Effector memory CD8-positive, alpha-beta T cell (primary cell): ENCODE measurements at regions not wholly inside any gene's neighbourhood (a gene's known extent, or its start where the extent isn't known, plus 50 kb on each side); places are given as distances from the start of the nearest gene placed in this dataset.

ENCODE experiments used
- ATAC-seq: fragments of 150-1000 bp; cut with Tn5 transposase; replicated peaks from 2 replicates; pipeline ENCODE4 v1.10.0; 2021; ENCODE audit warnings: mild to moderate bottlenecking, moderate library complexity
- DNase-seq, 3 experiments: peaks; one replicate each; pipeline ENCODE4 v3.0.0; 2021
- H3K27ac Mint-ChIP-seq, 2 donors: one replicate each; pipeline ENCODE4 v1.8.0; 2022; ENCODE audit warnings: mild to moderate bottlenecking in 2 of 2, mixed read lengths in 2 of 2, moderate library complexity in 2 of 2
- H3K27me3 Mint-ChIP-seq, 2 donors: one replicate each; pipeline ENCODE4 v1.8.0; 2022; ENCODE audit warnings: mixed read lengths in 2 of 2
- H3K36me3 Mint-ChIP-seq: one replicate; pipeline ENCODE4 v1.8.0; 2022; ENCODE audit warnings: mild to moderate bottlenecking, moderate library complexity, mixed read lengths; ENCODE audit not compliant: insufficient read depth
- H3K4me1 Mint-ChIP-seq, 2 donors: one replicate each; pipeline ENCODE4 v1.8.0; 2022; ENCODE audit warnings: low read depth in 2 of 2, mixed read lengths in 2 of 2
- H3K4me3 Mint-ChIP-seq, 2 donors: one replicate each; pipeline ENCODE4 v1.8.0; 2022; ENCODE audit warnings: mild to moderate bottlenecking in 2 of 2, mixed read lengths in 2 of 2, moderate library complexity in 2 of 2
- H3K9me3 Mint-ChIP-seq, 2 donors: one replicate each; pipeline ENCODE4 v1.8.0; 2022; ENCODE audit warnings: mixed read lengths in 2 of 2

- no peak overlapping the region for H3K27ac Mint-ChIP-seq
- DNase-seq: no peak
- H3K4me3 Mint-ChIP-seq: no peak overlapping the region
- peaks cover 51 to 68% of the 10 kb centered on the region in 2 donors for H3K27me3 Mint-ChIP-seq
- no peak for ATAC-seq
- no peaks in the 10 kb centered on the region for H3K9me3 Mint-ChIP-seq
- peaks cover 0 to 4% of the 10 kb centered on the region in 2 donors for H3K4me1 Mint-ChIP-seq
- peaks cover 3% of the 10 kb centered on the region for H3K36me3 Mint-ChIP-seq
Observed at GRCh38 chr1:36642802-36643201, 160.1 kb upstream of the CSF3R start.

GRCh38 chr1:36641776-36642175 is 159.1 kb upstream of the CSF3R start:
- Mint-ChIP-seq H3K4me1 (peaks cover 0 to 4% of the 10 kb centered on the region in 2 donors), H3K27me3 (peaks cover 46 to 63% of the 10 kb centered on the region in 2 donors), H3K36me3 (peaks cover 3% of the 10 kb centered on the region), H3K27ac (no peak overlapping the region), H3K9me3 (no peaks in the 10 kb centered on the region), H3K4me3 (no peak overlapping the region)
- DNase-seq: no peak
- ATAC-seq: no peak

GRCh38 chr1:36639461-36639860 is 156.7 kb upstream of the CSF3R start:
- no peaks in the 10 kb centered on the region for H3K9me3 Mint-ChIP-seq
- no peak overlapping the region for H3K27ac Mint-ChIP-seq
- peaks cover 0 to 4% of the 10 kb centered on the region in 2 donors for H3K4me1 Mint-ChIP-seq
- H3K27me3 Mint-ChIP-seq: peaks cover 27 to 47% of the 10 kb centered on the region in 2 donors
- H3K36me3 Mint-ChIP-seq: no peaks in the 10 kb centered on the region
- DNase-seq (no peak), ATAC-seq (no peak)
- H3K4me3 Mint-ChIP-seq: no peak overlapping the region

GRCh38 chr1:36638268-36638667 is 155.6 kb upstream of the CSF3R start:
- no peak for ATAC-seq
- no peak for DNase-seq
- Mint-ChIP-seq H3K4me1 (peaks cover 0 to 4% of the 10 kb centered on the region in 2 donors), H3K27ac (no peak overlapping the region), H3K9me3 (no peaks in the 10 kb centered on the region), H3K27me3 (peaks cover 27 to 42% of the 10 kb centered on the region in 2 donors), H3K4me3 (no peak overlapping the region), H3K36me3 (no peaks in the 10 kb centered on the region)

- DNase-seq (no peak), ATAC-seq (no peak)
- Mint-ChIP-seq H3K9me3 (no peaks in the 10 kb centered on the region), H3K27ac (no peak overlapping the region), H3K4me1 (peaks cover 0 to 4% of the 10 kb centered on the region in 2 donors), H3K4me3 (no peak overlapping the region), H3K27me3 (peaks cover 27 to 42% of the 10 kb centered on the region in 2 donors), H3K36me3 (no peaks in the 10 kb centered on the region)
Observed at GRCh38 chr1:36636206-36636605, 153.5 kb upstream of the CSF3R start.

- Mint-ChIP-seq H3K4me1 (peaks cover 0 to 4% of the 10 kb centered on the region in 2 donors), H3K27me3 (peaks cover 22 to 36% of the 10 kb centered on the region in 2 donors), H3K36me3 (no peaks in the 10 kb centered on the region), H3K27ac (no peak overlapping the region), H3K9me3 (no peaks in the 10 kb centered on the region), H3K4me3 (no peak overlapping the region)
- ATAC-seq (no peak), DNase-seq (no peak)
Observed at GRCh38 chr1:36635284-36635683, 152.6 kb upstream of the CSF3R start.

GRCh38 chr1:36628804-36629203 is 146.1 kb upstream of the CSF3R start:
- no peak overlapping the region for H3K4me3 Mint-ChIP-seq
- no peaks in the 10 kb centered on the region for H3K4me1 Mint-ChIP-seq
- ATAC-seq: no peak
- H3K27ac Mint-ChIP-seq: no peak overlapping the region
- H3K27me3 Mint-ChIP-seq: peaks cover 19 to 36% of the 10 kb centered on the region in 2 donors
- no peak for DNase-seq
- no peaks in the 10 kb centered on the region for H3K9me3 Mint-ChIP-seq
- H3K36me3 Mint-ChIP-seq: no peaks in the 10 kb centered on the region

GRCh38 chr1:36626435-36626834 is 143.7 kb upstream of the CSF3R start:
- ATAC-seq (no peak), DNase-seq (no peak)
- Mint-ChIP-seq H3K4me1 (peaks cover 0 to 2% of the 10 kb centered on the region in 2 donors), H3K4me3 (no peak overlapping the region), H3K9me3 (no peaks in the 10 kb centered on the region), H3K36me3 (no peaks in the 10 kb centered on the region), H3K27ac (no peak overlapping the region), H3K27me3 (peaks cover 24 to 44% of the 10 kb centered on the region in 2 donors)

- peaks cover 0 to 2% of the 10 kb centered on the region in 2 donors for H3K4me1 Mint-ChIP-seq
- no peaks in the 10 kb centered on the region for H3K36me3 Mint-ChIP-seq
- no peak for ATAC-seq
- H3K4me3 Mint-ChIP-seq: no peak overlapping the region
- H3K9me3 Mint-ChIP-seq: no peaks in the 10 kb centered on the region
- no peak for DNase-seq
- H3K27ac Mint-ChIP-seq: no peak overlapping the region
- H3K27me3 Mint-ChIP-seq: peaks cover 24 to 44% of the 10 kb centered on the region in 2 donors
Observed at GRCh38 chr1:36625935-36626310, 143.2 kb upstream of the CSF3R start.

GRCh38 chr1:36625253-36625934 is 142.7 kb upstream of the CSF3R start:
- Mint-ChIP-seq H3K4me3 (no peak overlapping the region), H3K27me3 (peaks cover 24 to 44% of the 10 kb centered on the region in 2 donors), H3K4me1 (peaks cover 0 to 2% of the 10 kb centered on the region in 2 donors), H3K27ac (no peak overlapping the region), H3K36me3 (no peaks in the 10 kb centered on the region), H3K9me3 (no peaks in the 10 kb centered on the region)
- ATAC-seq (no peak), DNase-seq (no peak)

GRCh38 chr1:36624466-36624865 is 141.8 kb upstream of the CSF3R start:
- Mint-ChIP-seq H3K27me3 (peaks cover 24 to 44% of the 10 kb centered on the region in 2 donors), H3K4me3 (no peak overlapping the region), H3K9me3 (no peaks in the 10 kb centered on the region), H3K4me1 (peaks cover 0 to 2% of the 10 kb centered on the region in 2 donors), H3K27ac (no peak overlapping the region), H3K36me3 (no peaks in the 10 kb centered on the region)
- no peak for ATAC-seq
- no peak for DNase-seq

GRCh38 chr1:36622741-36623648 is 140.3 kb upstream of the CSF3R start:
- Mint-ChIP-seq H3K4me1 (peaks cover 0 to 2% of the 10 kb centered on the region in 2 donors), H3K27me3 (peaks cover 24 to 44% of the 10 kb centered on the region in 2 donors), H3K4me3 (no peak overlapping the region), H3K9me3 (no peaks in the 10 kb centered on the region), H3K36me3 (no peaks in the 10 kb centered on the region), H3K27ac (no peak overlapping the region)
- ATAC-seq: no peak
- DNase-seq: no peak

GRCh38 chr1:36621531-36621930 is 138.8 kb upstream of the CSF3R start:
- Mint-ChIP-seq H3K36me3 (no peaks in the 10 kb centered on the region), H3K27ac (no peak overlapping the region), H3K27me3 (peaks cover 24 to 35% of the 10 kb centered on the region in 2 donors), H3K4me1 (peaks cover 0 to 2% of the 10 kb centered on the region in 2 donors), H3K9me3 (no peaks in the 10 kb centered on the region), H3K4me3 (no peak overlapping the region)
- no peak for ATAC-seq
- DNase-seq: no peak

- H3K36me3 Mint-ChIP-seq: no peaks in the 10 kb centered on the region
- peaks cover 15 to 21% of the 10 kb centered on the region in 2 donors for H3K27me3 Mint-ChIP-seq
- H3K9me3 Mint-ChIP-seq: no peaks in the 10 kb centered on the region
- DNase-seq: no peak
- H3K4me3 Mint-ChIP-seq: no peak overlapping the region
- no peak overlapping the region for H3K27ac Mint-ChIP-seq
- peaks cover 0 to 2% of the 10 kb centered on the region in 2 donors for H3K4me1 Mint-ChIP-seq
- no peak for ATAC-seq
Observed at GRCh38 chr1:36620142-36620541, 137.4 kb upstream of the CSF3R start.
